ENCODE measurements at regions not wholly inside any gene's neighbourhood (a gene's known extent, or its start where the extent isn't known, plus 50 kb on each side); places are given as distances from the start of the nearest gene placed in this dataset.

DNA sequence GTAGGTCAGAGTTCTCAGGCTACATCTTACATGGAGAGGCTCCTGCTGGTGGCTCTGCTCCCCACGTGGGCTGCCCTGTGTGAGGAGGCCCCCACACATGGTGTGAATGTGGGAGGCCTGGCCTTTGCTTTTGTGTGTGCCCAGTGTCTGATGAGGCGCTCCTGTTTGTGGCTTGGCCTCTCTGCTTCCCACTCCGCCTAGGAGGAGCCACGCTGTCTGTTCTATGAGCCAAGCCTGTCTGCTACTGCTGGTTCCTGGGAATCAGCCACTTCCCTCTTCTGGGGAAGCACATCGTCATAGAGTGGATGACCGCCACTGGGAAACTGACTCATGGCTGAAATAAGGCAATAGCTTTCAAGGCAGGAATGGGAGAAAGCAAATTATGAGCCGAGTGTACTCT is 87.1 kb downstream of the CYP26A1 start:
- H3K4me3 Mint-ChIP-seq, result no peak overlapping the region
- ATAC-seq, result no peak
- H3K36me3 Mint-ChIP-seq (ENCODE audit: low read depth), result peaks cover 3% of the 10 kb centered on the region
- no peak for DNase-seq
- H3K27ac Mint-ChIP-seq, result no peak overlapping the region
- peaks cover 28% of the 10 kb centered on the region for H3K9me3 Mint-ChIP-seq
- no peaks in the 10 kb centered on the region for H3K4me1 Mint-ChIP-seq
- H3K27me3 Mint-ChIP-seq, result peaks cover 8% of the 10 kb centered on the region

DNA sequence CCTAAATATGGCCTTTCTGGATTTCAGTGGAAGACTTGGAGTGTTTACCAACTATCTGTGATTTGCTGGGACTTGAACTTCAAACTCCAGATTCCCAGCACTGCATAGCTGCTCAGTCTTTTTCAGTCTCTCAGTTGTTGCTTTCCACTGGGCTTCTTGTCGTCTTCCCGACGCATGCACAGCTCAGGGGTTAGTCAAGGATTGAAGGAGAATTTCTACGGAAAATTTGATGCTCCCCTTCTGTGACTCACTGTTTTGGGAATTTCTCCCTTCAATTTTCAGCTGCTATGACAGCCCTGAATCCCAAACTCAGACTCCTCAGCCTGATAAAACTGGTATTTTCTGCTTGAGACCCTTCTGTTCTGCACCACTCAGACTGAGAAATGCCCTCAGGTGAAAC is 91.7 kb downstream of the CYP26A1 start:
- DNase-seq (no peak), ATAC-seq (no peak)
- Mint-ChIP-seq H3K4me3 (no peak overlapping the region), H3K27ac (no peak overlapping the region), H3K4me1 (no peaks in the 10 kb centered on the region), H3K9me3 (peaks cover 6% of the 10 kb centered on the region), H3K36me3 (ENCODE audit: low read depth) (peaks cover under 1% of the 10 kb centered on the region), H3K27me3 (peaks cover 18% of the 10 kb centered on the region)

DNA sequence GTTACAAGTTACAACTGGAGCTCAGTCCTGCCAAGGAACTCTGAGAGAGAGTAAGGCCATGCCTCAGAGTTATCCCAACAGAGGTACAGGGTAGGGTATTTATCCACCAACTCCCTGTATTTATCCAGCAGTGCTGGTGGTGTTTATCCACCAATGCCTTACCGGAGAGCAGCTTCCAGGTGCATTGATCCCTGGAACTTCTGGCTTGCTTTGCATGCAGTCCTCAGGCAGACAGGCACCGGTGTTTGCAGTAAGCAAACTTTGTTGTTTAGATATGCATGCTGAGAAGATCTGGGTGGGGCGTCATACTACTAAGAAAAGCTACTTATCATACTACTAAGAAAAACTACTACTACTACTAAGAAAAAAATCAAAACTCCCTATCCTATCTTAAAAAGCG is 92.4 kb downstream of the CYP26A1 start:
- ATAC-seq (no peak), DNase-seq (no peak)
- Mint-ChIP-seq H3K27me3 (peaks cover 18% of the 10 kb centered on the region), H3K9me3 (peaks cover 8% of the 10 kb centered on the region), H3K4me1 (no peaks in the 10 kb centered on the region), H3K4me3 (no peak overlapping the region), H3K27ac (no peak overlapping the region), H3K36me3 (ENCODE audit: low read depth) (peaks cover 3% of the 10 kb centered on the region)

- Mint-ChIP-seq H3K27me3 (peaks cover 11% of the 10 kb centered on the region), H3K36me3 (ENCODE audit: low read depth) (peaks cover 3% of the 10 kb centered on the region), H3K9me3 (peaks cover 8% of the 10 kb centered on the region), H3K27ac (no peak overlapping the region), H3K4me1 (no peaks in the 10 kb centered on the region), H3K4me3 (no peak overlapping the region)
- DNase-seq, result no peak
- ATAC-seq, result no peak
Measured at GRCh38 chr10:93171837-93172236, 98.1 kb downstream of the CYP26A1 start.

GRCh38 chr10:93173967-93174845 is 100.5 kb downstream of the CYP26A1 start:
- Mint-ChIP-seq H3K27me3 (peaks cover 3% of the 10 kb centered on the region), H3K36me3 (ENCODE audit: low read depth) (peaks cover 3% of the 10 kb centered on the region), H3K4me1 (no peaks in the 10 kb centered on the region), H3K27ac (no peak overlapping the region), H3K4me3 (no peak overlapping the region), H3K9me3 (peaks cover 8% of the 10 kb centered on the region)
- no peak for DNase-seq
- ATAC-seq, result no peak

- ATAC-seq (no peak), DNase-seq (no peak)
- no peaks in the 10 kb centered on the region for H3K4me1 Mint-ChIP-seq
- H3K27me3 Mint-ChIP-seq, result peaks cover 3% of the 10 kb centered on the region
- peaks cover 1% of the 10 kb centered on the region for H3K9me3 Mint-ChIP-seq
- H3K4me3 Mint-ChIP-seq, result no peak overlapping the region
- no peak overlapping the region for H3K27ac Mint-ChIP-seq
- H3K36me3 Mint-ChIP-seq (ENCODE audit: low read depth), result peaks cover under 1% of the 10 kb centered on the region
Measured at GRCh38 chr10:93175490-93175889, 101.8 kb downstream of the CYP26A1 start.

GRCh38 chr10:93177511-93177910 is 103.8 kb downstream of the CYP26A1 start:
- no peaks in the 10 kb centered on the region for H3K9me3 Mint-ChIP-seq
- no peak for DNase-seq
- no peaks in the 10 kb centered on the region for H3K36me3 Mint-ChIP-seq (ENCODE audit: low read depth)
- H3K4me1 Mint-ChIP-seq, result no peaks in the 10 kb centered on the region
- ATAC-seq, result no peak
- peaks cover 3% of the 10 kb centered on the region for H3K27me3 Mint-ChIP-seq
- no peak overlapping the region for H3K4me3 Mint-ChIP-seq
- H3K27ac Mint-ChIP-seq, result no peak overlapping the region

DNA sequence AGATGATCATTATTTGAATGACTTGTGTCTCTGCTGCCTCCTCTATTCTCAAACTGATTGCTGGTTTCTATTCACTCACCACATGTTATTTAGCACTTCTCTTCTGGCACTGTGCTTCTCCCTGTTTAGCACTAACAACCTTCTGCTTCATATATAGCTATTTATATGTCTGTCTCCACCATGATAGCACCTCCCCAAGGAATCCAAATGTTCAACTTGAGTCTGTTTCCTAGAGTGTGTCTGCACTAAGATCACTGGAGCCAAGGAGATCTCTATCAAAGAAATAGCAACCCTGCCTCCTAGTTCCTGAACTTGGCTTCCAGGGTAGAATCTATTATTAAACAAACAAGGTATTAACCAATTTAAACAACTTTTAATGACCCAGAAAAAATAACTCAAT is 104.5 kb downstream of the CYP26A1 start:
- ATAC-seq (no peak), DNase-seq (no peak)
- Mint-ChIP-seq H3K36me3 (ENCODE audit: low read depth) (no peaks in the 10 kb centered on the region), H3K27me3 (peaks cover 3% of the 10 kb centered on the region), H3K4me3 (no peak overlapping the region), H3K4me1 (no peaks in the 10 kb centered on the region), H3K27ac (no peak overlapping the region), H3K9me3 (no peaks in the 10 kb centered on the region)

DNA sequence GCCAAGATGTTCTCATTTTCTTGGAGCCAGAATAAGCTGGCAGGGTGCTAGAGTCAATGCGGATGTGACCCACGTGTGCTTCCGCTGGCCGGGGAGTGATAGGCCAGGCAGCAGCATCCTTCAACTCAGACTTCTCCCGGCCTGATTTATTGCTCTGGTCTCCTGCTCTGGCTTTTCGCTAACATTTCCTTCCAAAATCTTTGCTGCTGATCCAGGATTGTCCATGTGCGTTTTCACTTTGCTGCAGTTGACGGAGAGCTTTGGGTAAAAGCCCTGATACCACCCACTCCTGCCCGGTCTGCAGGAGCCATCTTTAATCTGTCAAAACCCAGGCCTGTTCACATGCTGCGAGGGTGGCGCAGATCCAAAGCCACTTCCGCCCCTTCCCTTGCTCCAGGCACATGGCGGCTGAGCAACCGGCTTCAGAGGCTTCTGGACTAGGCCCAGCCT is 106.8 kb downstream of the CYP26A1 start:
- Mint-ChIP-seq H3K4me1 (no peaks in the 10 kb centered on the region), H3K27me3 (no peaks in the 10 kb centered on the region), H3K36me3 (ENCODE audit: low read depth) (no peaks in the 10 kb centered on the region), H3K9me3 (no peaks in the 10 kb centered on the region), H3K27ac (no peak overlapping the region), H3K4me3 (no peak overlapping the region)
- DNase-seq (no peak), ATAC-seq (no peak)

DNA sequence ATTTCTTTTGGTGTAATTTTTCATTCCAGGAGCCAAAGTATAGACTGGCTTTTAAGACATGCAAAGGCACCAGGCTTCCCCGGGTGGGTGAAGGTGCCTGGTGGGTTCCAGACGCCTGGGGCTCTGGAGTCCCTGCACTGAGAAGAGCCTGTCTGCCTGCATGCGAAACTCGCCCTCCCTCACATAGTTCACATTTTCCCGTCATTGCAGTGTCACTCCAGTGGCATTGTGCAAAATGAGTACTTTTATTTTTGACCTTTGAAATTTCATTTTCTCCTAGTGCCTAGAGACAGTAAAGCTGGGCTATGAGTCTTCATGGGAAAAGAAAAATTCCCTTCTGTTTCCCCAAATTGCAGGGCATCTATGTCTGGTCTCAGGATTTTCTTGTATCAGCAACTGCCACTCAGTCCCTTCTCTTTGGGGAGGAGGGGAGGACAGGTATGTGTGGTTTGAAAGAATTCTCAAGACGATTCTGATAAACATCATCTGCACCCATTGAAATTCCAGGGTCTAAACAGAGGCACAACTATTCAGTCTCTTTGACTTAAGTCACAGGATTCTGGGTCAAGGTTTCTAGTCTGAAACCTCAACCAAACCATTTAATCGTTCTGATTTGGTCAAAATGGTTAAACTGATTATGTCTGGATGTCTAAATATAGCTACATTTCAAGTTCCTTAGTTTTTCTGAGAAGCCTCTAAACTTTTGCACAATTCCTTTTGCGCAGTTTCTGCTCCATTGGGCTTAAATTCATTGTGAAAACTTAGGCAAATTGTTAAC is 107.8 kb downstream of the CYP26A1 start:
- Mint-ChIP-seq H3K4me1 (no peaks in the 10 kb centered on the region), H3K4me3 (no peak overlapping the region), H3K9me3 (no peaks in the 10 kb centered on the region), H3K27me3 (peaks cover 2% of the 10 kb centered on the region), H3K36me3 (ENCODE audit: low read depth) (no peaks in the 10 kb centered on the region), H3K27ac (no peak overlapping the region)
- DNase-seq (no peak), ATAC-seq (no peak)

GRCh38 chr10:93182049-93182327 is 108.3 kb downstream of the CYP26A1 start:
- ATAC-seq, result no peak
- Mint-ChIP-seq H3K4me3 (no peak overlapping the region), H3K4me1 (no peaks in the 10 kb centered on the region), H3K9me3 (no peaks in the 10 kb centered on the region), H3K27ac (no peak overlapping the region), H3K27me3 (peaks cover 2% of the 10 kb centered on the region), H3K36me3 (ENCODE audit: low read depth) (no peaks in the 10 kb centered on the region)
- DNase-seq, result no peak

GRCh38 chr10:93182790-93183189 is 109.1 kb downstream of the CYP26A1 start:
- ATAC-seq (no peak), DNase-seq (no peak)
- no peaks in the 10 kb centered on the region for H3K4me1 Mint-ChIP-seq
- peaks cover 2% of the 10 kb centered on the region for H3K27me3 Mint-ChIP-seq
- H3K36me3 Mint-ChIP-seq (ENCODE audit: low read depth), result no peaks in the 10 kb centered on the region
- no peaks in the 10 kb centered on the region for H3K9me3 Mint-ChIP-seq
- no peak overlapping the region for H3K4me3 Mint-ChIP-seq
- H3K27ac Mint-ChIP-seq, result no peak overlapping the region

GRCh38 chr10:93186653-93187052 is 113.0 kb downstream of the CYP26A1 start:
- H3K27ac Mint-ChIP-seq, result no peak overlapping the region
- DNase-seq, result no peak
- no peak for ATAC-seq

DNA sequence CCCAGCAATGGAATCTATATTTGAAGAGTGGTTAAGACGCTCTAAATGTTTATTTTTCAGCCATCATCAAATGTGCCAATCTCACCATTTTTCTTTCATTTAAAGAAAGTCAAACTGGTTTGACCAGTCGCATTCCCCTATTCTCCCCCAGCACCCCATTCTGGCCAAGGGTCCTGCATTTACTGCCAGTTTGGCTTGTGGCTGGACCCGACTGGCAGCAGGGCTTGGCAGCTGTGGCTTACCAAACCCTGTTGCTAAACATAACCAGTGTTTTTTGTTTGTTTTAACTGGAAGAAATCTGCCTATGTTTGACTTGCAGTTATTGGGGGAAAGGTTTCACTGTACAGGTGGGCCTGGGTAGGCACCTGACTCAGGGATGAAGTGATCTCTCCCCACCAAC is 116.3 kb downstream of the CYP26A1 start:
- Mint-ChIP-seq H3K9me3 (no peaks in the 10 kb centered on the region), H3K4me1 (no peaks in the 10 kb centered on the region), H3K4me3 (no peak overlapping the region), H3K27me3 (peaks cover 7% of the 10 kb centered on the region), H3K27ac (no peak overlapping the region), H3K36me3 (ENCODE audit: low read depth) (no peaks in the 10 kb centered on the region)
- ATAC-seq, result no peak
- DNase-seq, result no peak

More at GRCh38 chr10:93186653-93187052, 113.0 kb downstream of the CYP26A1 start:
- no peak overlapping the region for H3K4me3 Mint-ChIP-seq
- no peaks in the 10 kb centered on the region for H3K36me3 Mint-ChIP-seq (ENCODE audit: low read depth)
- H3K27me3 Mint-ChIP-seq, result peaks cover 5% of the 10 kb centered on the region
- H3K4me1 Mint-ChIP-seq, result no peaks in the 10 kb centered on the region
- H3K9me3 Mint-ChIP-seq, result no peaks in the 10 kb centered on the region

DNA sequence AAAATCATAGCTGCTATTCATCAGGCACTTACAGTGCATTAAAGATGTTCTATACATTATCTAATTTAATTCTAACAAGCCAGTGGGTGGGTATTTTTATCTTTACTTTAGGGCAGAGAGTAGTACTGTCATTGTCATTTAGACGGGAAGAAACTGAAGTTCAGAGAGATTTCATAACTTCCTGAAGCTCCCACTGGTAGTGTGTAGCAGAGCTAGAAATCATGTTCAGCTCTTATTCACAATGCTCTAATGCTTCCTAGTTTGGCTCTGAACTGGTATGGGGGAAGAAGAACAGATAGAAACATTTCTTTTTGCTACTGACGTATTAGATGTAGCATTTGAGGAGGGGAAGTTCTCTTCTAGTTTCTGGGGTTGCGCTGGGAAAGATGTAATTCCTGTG is 116.7 kb downstream of the CYP26A1 start:
- DNase-seq (no peak), ATAC-seq (no peak)
- Mint-ChIP-seq H3K27me3 (peaks cover 7% of the 10 kb centered on the region), H3K36me3 (ENCODE audit: low read depth) (no peaks in the 10 kb centered on the region), H3K4me3 (no peak overlapping the region), H3K27ac (no peak overlapping the region), H3K9me3 (no peaks in the 10 kb centered on the region), H3K4me1 (no peaks in the 10 kb centered on the region)

Measured in activated naive CD8-positive, alpha-beta T cell treated with anti-CD3 and anti-CD28 coated beads, Interleukin-2, amount 50 U/mL, for 24 hours (primary cell).